Lower lobe of right lung (tissue), 2 donors: ENCODE measurements at regions not wholly inside any gene's neighbourhood (a gene's known extent, or its start where the extent isn't known, plus 50 kb on each side); places are given as distances from the start of the nearest gene placed in this dataset.

Experiments
- ATAC-seq, 2 donors: fragments of 200-7000 bp; cut with Tn5 transposase; one replicate each; pipeline ENCODE4 v1.9.1; 2020 to 2022; ENCODE audit warnings: mild to moderate bottlenecking in 2 of 2, moderate library complexity in 2 of 2
- DNase-seq: peaks from one replicate; pipeline ENCODE4 v3.0.0-alpha.2; 2020
- H3K27ac ChIP-seq: fragments of 200-600 bp; one replicate; pipeline ENCODE4 v1.8.0; 2022
- H3K27me3 ChIP-seq: fragments of 200-600 bp; one replicate; pipeline ENCODE4 v1.8.0; 2022; ENCODE audit warnings: low read depth
- H3K36me3 ChIP-seq: fragments of 200-600 bp; one replicate; pipeline ENCODE4 v1.8.0; 2022; ENCODE audit warnings: mild to moderate bottlenecking
- H3K4me1 ChIP-seq: fragments of 200-600 bp; one replicate; pipeline ENCODE4 v1.8.0; 2022
- H3K4me3 ChIP-seq: fragments of 200-600 bp; one replicate; pipeline ENCODE4 v1.8.0; 2022; ENCODE audit warnings: mild to moderate bottlenecking
- H3K9me3 ChIP-seq: fragments of 200-600 bp; one replicate; pipeline ENCODE4 v1.8.0; 2022
- CTCF ChIP-seq: fragments of 200-600 bp; IDR thresholded peaks from one replicate; pipeline ENCODE4 v1.8.0; 2022; ENCODE audit warnings: antibody characterized with exemption, mild to moderate bottlenecking
- intact Hi-C: fragments of 100-400 bp; cut with DNase I; formaldehyde crosslinking; loops from one replicate; pipeline ENCODE4 v1.11.0; 2022
- donor health status: DM: no; HTN: yes; CAD: no; lungs with severe emphysema.

- H3K4me1 ChIP-seq = no peaks in the 10 kb centered on the region
- no peak for DNase-seq
- no peaks in the 10 kb centered on the region for H3K36me3 ChIP-seq
- H3K9me3 ChIP-seq = no peaks in the 10 kb centered on the region
- no peaks in the 10 kb centered on the region for H3K27me3 ChIP-seq
- no peak for TF ChIP-seq CTCF
- no peak overlapping the region for H3K27ac ChIP-seq
- intact Hi-C loops = no loop called here
- no peak for ATAC-seq
- H3K4me3 ChIP-seq = no peak overlapping the region
Observed at GRCh38 chr18:67715567-67715966, 199.0 kb upstream of the DSEL start.

GRCh38 chr18:67710639-67711038, 194.1 kb upstream of the DSEL start:
- ATAC-seq (peak in 1 of 2 donors; percentile 43), DNase-seq (no peak)
- intact Hi-C loops = no loop called here
- Histone ChIP-seq H3K27ac (no peak overlapping the region), H3K9me3 (no peaks in the 10 kb centered on the region), H3K4me3 (no peak overlapping the region), H3K27me3 (no peaks in the 10 kb centered on the region), H3K36me3 (no peaks in the 10 kb centered on the region), H3K4me1 (no peaks in the 10 kb centered on the region)
- no peak for TF ChIP-seq CTCF

GRCh38 chr18:67705748-67706147, 189.2 kb upstream of the DSEL start:
- no peak for ATAC-seq
- Histone ChIP-seq H3K4me1 (no peaks in the 10 kb centered on the region), H3K27ac (no peak overlapping the region), H3K9me3 (no peaks in the 10 kb centered on the region), H3K36me3 (no peaks in the 10 kb centered on the region), H3K27me3 (no peaks in the 10 kb centered on the region), H3K4me3 (no peak overlapping the region)
- intact Hi-C loops = no loop called here
- DNase-seq = no peak
- no peak for TF ChIP-seq CTCF

- DNase-seq = no peak
- Histone ChIP-seq H3K27me3 (no peaks in the 10 kb centered on the region), H3K36me3 (no peaks in the 10 kb centered on the region), H3K4me1 (no peaks in the 10 kb centered on the region), H3K4me3 (no peak overlapping the region), H3K9me3 (no peaks in the 10 kb centered on the region), H3K27ac (no peak overlapping the region)
- intact Hi-C loops = no loop called here
- no peak for ATAC-seq
- TF ChIP-seq CTCF = no peak
Observed at GRCh38 chr18:67695684-67696083, 179.2 kb upstream of the DSEL start.

GRCh38 chr18:67694787-67695186, 178.3 kb upstream of the DSEL start:
- intact Hi-C loops = no loop called here
- no peaks in the 10 kb centered on the region for H3K27me3 ChIP-seq
- H3K9me3 ChIP-seq = no peaks in the 10 kb centered on the region
- H3K27ac ChIP-seq = no peak overlapping the region
- no peaks in the 10 kb centered on the region for H3K36me3 ChIP-seq
- ATAC-seq (no peak), DNase-seq (no peak)
- H3K4me3 ChIP-seq = no peak overlapping the region
- TF ChIP-seq CTCF = no peak
- H3K4me1 ChIP-seq = no peaks in the 10 kb centered on the region

GRCh38 chr18:67692811-67693210, 176.3 kb upstream of the DSEL start:
- TF ChIP-seq CTCF = no peak
- Histone ChIP-seq H3K4me3 (no peak overlapping the region), H3K27me3 (no peaks in the 10 kb centered on the region), H3K4me1 (no peaks in the 10 kb centered on the region), H3K36me3 (no peaks in the 10 kb centered on the region), H3K9me3 (no peaks in the 10 kb centered on the region), H3K27ac (no peak overlapping the region)
- intact Hi-C loops = no loop called here
- ATAC-seq = no peak
- no peak for DNase-seq
